Prostate gland (tissue), 2 donors: ENCODE measurements at regions not wholly inside any gene's neighbourhood (a gene's known extent, or its start where the extent isn't known, plus 50 kb on each side); places are given as distances from the start of the nearest gene placed in this dataset.

Source experiments
- POLR2AphosphoS5 ChIP-seq: sonication (generic); formaldehyde crosslinking; IDR thresholded peaks from one replicate; pipeline ENCODE4 v1.6.1; 2017; ENCODE audit warnings: antibody characterized with exemption
- TF ChIP-seq, protein P1 (sequence below), 4 experiments: fragments of 200-600 bp in 2 of 4; fragments of 450-650 bp in 2 of 4; sonication (generic) in 2 of 4; IDR thresholded peaks; 1 replicate in 3 of 4; 2 replicates in 1 of 4; pipeline ENCODE4 v1.5.1; 2016 to 2019; ENCODE audit warnings: antibody characterized with exemption in 4 of 4, mild to moderate bottlenecking in 2 of 4, moderate library complexity in 2 of 4

DNA sequence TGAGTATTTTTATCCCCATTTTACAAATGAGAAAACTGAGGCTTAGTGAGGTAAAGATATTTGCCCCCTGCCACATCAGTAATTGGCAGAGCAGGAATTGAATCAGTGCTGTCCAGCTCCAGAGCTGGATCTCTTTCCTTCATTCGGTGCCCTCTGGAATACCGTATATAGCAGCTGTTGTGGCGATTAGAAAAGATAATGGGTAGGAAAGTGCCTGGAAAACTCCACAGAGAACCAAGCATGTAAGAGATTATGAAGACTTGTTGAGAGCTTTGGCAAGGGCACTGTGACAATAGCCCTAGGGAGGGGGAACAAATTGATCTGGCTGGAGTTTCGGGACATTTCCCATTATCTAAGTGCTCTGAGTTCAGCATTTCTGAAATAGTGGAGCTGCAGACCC is 82.5 kb upstream of the TEAD1 start:
- TF ChIP-seq, protein P1, sequence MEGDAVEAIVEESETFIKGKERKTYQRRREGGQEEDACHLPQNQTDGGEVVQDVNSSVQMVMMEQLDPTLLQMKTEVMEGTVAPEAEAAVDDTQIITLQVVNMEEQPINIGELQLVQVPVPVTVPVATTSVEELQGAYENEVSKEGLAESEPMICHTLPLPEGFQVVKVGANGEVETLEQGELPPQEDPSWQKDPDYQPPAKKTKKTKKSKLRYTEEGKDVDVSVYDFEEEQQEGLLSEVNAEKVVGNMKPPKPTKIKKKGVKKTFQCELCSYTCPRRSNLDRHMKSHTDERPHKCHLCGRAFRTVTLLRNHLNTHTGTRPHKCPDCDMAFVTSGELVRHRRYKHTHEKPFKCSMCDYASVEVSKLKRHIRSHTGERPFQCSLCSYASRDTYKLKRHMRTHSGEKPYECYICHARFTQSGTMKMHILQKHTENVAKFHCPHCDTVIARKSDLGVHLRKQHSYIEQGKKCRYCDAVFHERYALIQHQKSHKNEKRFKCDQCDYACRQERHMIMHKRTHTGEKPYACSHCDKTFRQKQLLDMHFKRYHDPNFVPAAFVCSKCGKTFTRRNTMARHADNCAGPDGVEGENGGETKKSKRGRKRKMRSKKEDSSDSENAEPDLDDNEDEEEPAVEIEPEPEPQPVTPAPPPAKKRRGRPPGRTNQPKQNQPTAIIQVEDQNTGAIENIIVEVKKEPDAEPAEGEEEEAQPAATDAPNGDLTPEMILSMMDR (IDR thresholded peaks at IDR 0.05), result no peak
- no peak for TF ChIP-seq POLR2AphosphoS5
